ENCODE measurements at regions not wholly inside any gene's neighbourhood (a gene's known extent, or its start where the extent isn't known, plus 50 kb on each side); places are given as distances from the start of the nearest gene placed in this dataset.

- no peak for TF ChIP-seq MAX (IDR thresholded peaks at IDR 0.05)
- TF ChIP-seq CREB1 (IDR thresholded peaks at IDR 0.05; ENCODE audit: low read depth), result no peak
- TF ChIP-seq EGR1 (IDR thresholded peaks at IDR 0.05), result no peak
- TF ChIP-seq TCF12 (IDR thresholded peaks at IDR 0.05; ENCODE audit: low read depth), result no peak
- TF ChIP-seq EP300 (IDR thresholded peaks at IDR 0.05; ENCODE audit: borderline replicate concordance), result no peak
- TF ChIP-seq TAF1 (IDR thresholded peaks at IDR 0.05; ENCODE audit: low read depth), result no peak
- no peak for TF ChIP-seq REST (IDR thresholded peaks at IDR 0.05; ENCODE audit: low read depth)
- no peak for TF ChIP-seq NFIC (IDR thresholded peaks at IDR 0.05)
- no peak for TF ChIP-seq CEBPB (IDR thresholded peaks at IDR 0.05)
- TF ChIP-seq RAD21 (IDR thresholded peaks at IDR 0.05; ENCODE audit: low read depth), result no peak
- TF ChIP-seq YY1 (IDR thresholded peaks at IDR 0.05; ENCODE audit: low read depth), result no peak
Observed at GRCh38 chr6:6915813-6916547, 191.8 kb upstream of the RREB1 start.

Measured in Ishikawa (cell line).